ENCODE measurements at regions not wholly inside any gene's neighbourhood (a gene's known extent, or its start where the extent isn't known, plus 50 kb on each side); places are given as distances from the start of the nearest gene placed in this dataset.
"Not testable (repeated sequence)": the region's sequence is repeated elsewhere in the genome, so short reads cannot be mapped to it uniquely, and the experiment has no call there.

DNA sequence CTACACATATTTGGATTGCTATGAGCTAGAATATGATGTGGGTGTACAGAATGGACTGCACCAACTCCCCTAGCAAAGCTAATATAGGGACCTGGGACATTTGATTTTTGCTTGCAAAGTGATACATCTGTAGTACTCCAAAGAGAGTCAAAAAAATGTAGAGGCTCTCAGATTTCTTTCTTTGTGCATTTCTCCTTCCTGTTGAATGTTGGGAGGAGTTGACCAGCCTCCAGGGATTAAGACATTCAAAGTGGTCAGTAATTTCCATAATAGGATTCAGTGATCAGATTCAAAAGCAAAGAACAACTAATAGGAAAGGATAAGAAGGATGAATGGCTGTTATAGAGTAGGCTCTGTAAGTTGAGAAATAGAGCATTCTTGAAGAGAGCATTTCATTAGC, 934.9 kb downstream of the KCNJ2 start:
- DNase-seq (ENCODE audit: extremely low read depth, insufficient read length) = no peak
- TF ChIP-seq, protein P1, sequence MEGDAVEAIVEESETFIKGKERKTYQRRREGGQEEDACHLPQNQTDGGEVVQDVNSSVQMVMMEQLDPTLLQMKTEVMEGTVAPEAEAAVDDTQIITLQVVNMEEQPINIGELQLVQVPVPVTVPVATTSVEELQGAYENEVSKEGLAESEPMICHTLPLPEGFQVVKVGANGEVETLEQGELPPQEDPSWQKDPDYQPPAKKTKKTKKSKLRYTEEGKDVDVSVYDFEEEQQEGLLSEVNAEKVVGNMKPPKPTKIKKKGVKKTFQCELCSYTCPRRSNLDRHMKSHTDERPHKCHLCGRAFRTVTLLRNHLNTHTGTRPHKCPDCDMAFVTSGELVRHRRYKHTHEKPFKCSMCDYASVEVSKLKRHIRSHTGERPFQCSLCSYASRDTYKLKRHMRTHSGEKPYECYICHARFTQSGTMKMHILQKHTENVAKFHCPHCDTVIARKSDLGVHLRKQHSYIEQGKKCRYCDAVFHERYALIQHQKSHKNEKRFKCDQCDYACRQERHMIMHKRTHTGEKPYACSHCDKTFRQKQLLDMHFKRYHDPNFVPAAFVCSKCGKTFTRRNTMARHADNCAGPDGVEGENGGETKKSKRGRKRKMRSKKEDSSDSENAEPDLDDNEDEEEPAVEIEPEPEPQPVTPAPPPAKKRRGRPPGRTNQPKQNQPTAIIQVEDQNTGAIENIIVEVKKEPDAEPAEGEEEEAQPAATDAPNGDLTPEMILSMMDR (IDR thresholded peaks at IDR 0.05; ENCODE audit: insufficient read depth, low read length, poor library complexity, severe bottlenecking) = no peak
- H3K36me3 ChIP-seq (ENCODE audit: control insufficient read depth, insufficient read depth, low read length) = no peaks in the 10 kb centered on the region
- H3K27me3 ChIP-seq (replicated peaks; ENCODE audit: control insufficient read depth, insufficient read depth, low read length) = no peaks in the 10 kb centered on the region
- no peak overlapping the region for H3K4me3 ChIP-seq (replicated peaks; ENCODE audit: low read depth, low read length)

DNA sequence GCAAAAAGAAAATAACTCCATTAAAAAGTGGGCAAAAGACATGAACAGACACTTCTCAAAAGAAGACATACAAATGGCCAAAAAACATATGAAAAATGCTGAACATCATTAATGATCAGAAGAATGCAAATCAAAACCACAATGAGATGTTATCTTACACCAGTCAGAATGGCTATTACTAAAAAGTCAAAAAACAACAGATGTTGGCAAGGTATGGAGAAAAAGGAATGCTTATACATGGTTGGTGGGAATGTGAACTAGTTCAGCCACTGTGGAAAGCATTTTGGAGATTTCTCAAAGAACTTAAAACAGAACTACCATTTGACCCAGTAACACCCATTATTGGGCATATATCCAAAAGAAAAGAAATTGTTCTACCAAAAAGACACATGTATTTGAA, 936.7 kb downstream of the KCNJ2 start:
- not testable (repeated sequence) for DNase-seq (ENCODE audit: extremely low read depth, insufficient read length); H3K27me3 ChIP-seq (replicated peaks; ENCODE audit: control insufficient read depth, insufficient read depth, low read length); H3K36me3 ChIP-seq (ENCODE audit: control insufficient read depth, insufficient read depth, low read length); H3K4me3 ChIP-seq (replicated peaks; ENCODE audit: low read depth, low read length)

DNA sequence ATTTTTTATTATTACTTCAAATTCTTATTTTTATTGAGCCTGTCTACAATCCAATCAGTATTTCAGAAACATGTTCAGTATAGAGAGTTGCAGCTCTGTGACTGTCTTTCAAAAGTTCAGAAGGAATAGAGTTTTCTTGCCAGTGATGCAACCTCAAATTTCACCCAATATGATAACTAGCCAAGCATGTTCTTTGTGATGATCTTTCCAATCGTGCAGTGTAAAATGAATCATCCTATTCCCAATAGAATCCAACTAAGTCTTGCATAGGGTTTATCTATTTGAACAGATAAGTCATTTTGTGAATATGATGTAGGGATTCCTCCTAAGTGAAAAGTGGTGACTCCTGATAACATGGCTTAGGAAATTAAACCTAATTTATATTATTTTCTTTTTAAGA, 937.8 kb downstream of the KCNJ2 start:
- Histone ChIP-seq H3K27me3 (replicated peaks; ENCODE audit: control insufficient read depth, insufficient read depth, low read length) (no peaks in the 10 kb centered on the region), H3K36me3 (ENCODE audit: control insufficient read depth, insufficient read depth, low read length) (no peaks in the 10 kb centered on the region), H3K4me3 (replicated peaks; ENCODE audit: low read depth, low read length) (no peak overlapping the region)
- TF ChIP-seq, protein P1 (IDR thresholded peaks at IDR 0.05; ENCODE audit: insufficient read depth, low read length, poor library complexity, severe bottlenecking) = no peak
- no peak for DNase-seq (ENCODE audit: extremely low read depth, insufficient read length)

DNA sequence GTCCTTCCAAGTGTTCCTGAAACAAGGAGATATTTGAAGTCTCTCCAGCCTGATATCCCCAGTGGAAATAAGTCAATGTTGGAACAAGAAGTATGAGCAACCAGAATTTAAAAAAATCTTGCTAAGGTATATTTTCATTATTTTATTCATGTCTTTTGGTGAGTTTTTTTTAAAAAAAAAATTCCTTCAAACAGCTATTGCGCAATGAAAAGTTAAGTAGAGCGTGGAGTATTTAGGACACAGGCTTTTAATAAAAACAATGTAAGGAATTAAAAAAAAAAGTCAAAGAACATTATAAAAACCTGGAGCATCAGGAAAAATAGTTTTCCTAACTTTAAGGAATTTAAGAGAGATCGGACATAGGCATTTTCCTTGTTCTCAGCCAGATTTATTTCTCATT, 940.4 kb downstream of the KCNJ2 start:
- TF ChIP-seq, protein P1 (IDR thresholded peaks at IDR 0.05; ENCODE audit: insufficient read depth, low read length, poor library complexity, severe bottlenecking) = no peak
- no peaks in the 10 kb centered on the region for H3K27me3 ChIP-seq (replicated peaks; ENCODE audit: control insufficient read depth, insufficient read depth, low read length)
- no peak overlapping the region for H3K4me3 ChIP-seq (replicated peaks; ENCODE audit: low read depth, low read length)
- no peaks in the 10 kb centered on the region for H3K36me3 ChIP-seq (ENCODE audit: control insufficient read depth, insufficient read depth, low read length)
- no peak for DNase-seq (ENCODE audit: extremely low read depth, insufficient read length)

DNA sequence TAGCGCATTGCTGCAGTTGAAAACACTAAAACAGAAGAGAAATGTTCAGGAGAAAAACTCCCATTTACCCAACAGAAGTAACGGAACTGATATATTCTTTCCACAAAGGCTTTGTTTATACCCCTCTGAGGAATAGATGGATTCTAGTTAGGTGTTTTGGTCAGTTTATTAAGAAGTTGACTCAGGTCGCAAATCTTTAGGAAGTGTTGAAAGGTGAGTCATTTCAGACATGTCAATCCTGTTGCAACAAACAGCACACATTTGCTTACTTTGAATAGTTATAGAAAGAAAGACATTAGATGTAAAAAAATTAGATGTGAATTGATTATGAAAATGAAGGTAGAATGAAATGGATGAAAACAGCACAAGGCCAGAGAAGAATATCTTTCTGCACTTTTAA, 941.0 kb downstream of the KCNJ2 start:
- DNase-seq (ENCODE audit: extremely low read depth, insufficient read length) = no peak
- Histone ChIP-seq H3K36me3 (ENCODE audit: control insufficient read depth, insufficient read depth, low read length) (no peaks in the 10 kb centered on the region), H3K4me3 (replicated peaks; ENCODE audit: low read depth, low read length) (no peak overlapping the region), H3K27me3 (replicated peaks; ENCODE audit: control insufficient read depth, insufficient read depth, low read length) (no peaks in the 10 kb centered on the region)
- TF ChIP-seq, protein P1 (IDR thresholded peaks at IDR 0.05; ENCODE audit: insufficient read depth, low read length, poor library complexity, severe bottlenecking) = no peak

DNA sequence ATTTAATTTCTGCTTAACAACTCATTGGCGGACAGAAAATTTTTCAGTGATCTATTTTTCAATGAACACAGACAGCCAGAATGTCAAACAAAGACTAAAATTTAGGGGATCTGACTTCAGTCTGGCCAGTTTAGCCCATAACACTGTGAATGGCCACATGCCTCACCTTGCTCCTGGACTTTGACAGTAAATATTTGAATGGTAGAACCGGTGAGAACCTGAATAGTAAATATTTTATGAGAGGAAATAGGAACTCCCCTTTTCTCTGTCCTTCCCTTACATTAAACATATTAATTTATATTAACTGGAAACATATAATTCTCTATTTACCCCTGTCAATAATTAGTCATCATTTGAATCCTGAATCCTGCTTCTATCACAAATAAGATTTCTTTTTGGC, 942.1 kb downstream of the KCNJ2 start:
- Histone ChIP-seq H3K4me3 (replicated peaks; ENCODE audit: low read depth, low read length) (no peak overlapping the region), H3K27me3 (replicated peaks; ENCODE audit: control insufficient read depth, insufficient read depth, low read length) (no peaks in the 10 kb centered on the region), H3K36me3 (ENCODE audit: control insufficient read depth, insufficient read depth, low read length) (no peaks in the 10 kb centered on the region)
- TF ChIP-seq, protein P1 (IDR thresholded peaks at IDR 0.05; ENCODE audit: insufficient read depth, low read length, poor library complexity, severe bottlenecking) = no peak
- no peak for DNase-seq (ENCODE audit: extremely low read depth, insufficient read length)

All from GM06990 (cell line).